Activated T-cell treated with anti-CD3 and anti-CD28 coated beads, Interleukin-2, amount 50 U/mL, for 72 hours (primary cell): ENCODE measurements at regions not wholly inside any gene's neighbourhood (a gene's known extent, or its start where the extent isn't known, plus 50 kb on each side); places are given as distances from the start of the nearest gene placed in this dataset.

ENCODE experiments used
- ATAC-seq, 2 donors: fragments of 150-1000 bp; cut with Tn5 transposase; replicated peaks in 1 of 2; 2 replicates each; pipeline ENCODE4 v1.10.0; 2021; ENCODE audit warnings: moderate library complexity in 2 of 2, mild to moderate bottlenecking in 1 of 2
- DNase-seq, 2 donors: peaks; one replicate each; pipeline ENCODE4 v3.0.0; 2021 to 2022; ENCODE audit warnings: mixed read lengths in 1 of 2
- H3K27ac Mint-ChIP-seq: one replicate; pipeline ENCODE4 v1.8.0; 2022; ENCODE audit warnings: mild to moderate bottlenecking, moderate library complexity, mixed read lengths
- H3K27me3 Mint-ChIP-seq: one replicate; pipeline ENCODE4 v1.8.0; 2022; ENCODE audit warnings: low read depth, mixed read lengths
- H3K36me3 Mint-ChIP-seq, 2 donors: one replicate each; pipeline ENCODE4 v1.8.0; 2022; ENCODE audit warnings: mixed read lengths in 2 of 2, mild to moderate bottlenecking in 1 of 2; ENCODE audit not compliant: insufficient read depth in 2 of 2
- H3K4me1 Mint-ChIP-seq: one replicate; pipeline ENCODE4 v1.8.0; 2022; ENCODE audit warnings: low read depth, mixed read lengths
- H3K4me3 Mint-ChIP-seq, 2 donors: one replicate each; pipeline ENCODE4 v1.8.0; 2022; ENCODE audit warnings: mild to moderate bottlenecking in 2 of 2, mixed read lengths in 2 of 2, moderate library complexity in 2 of 2
- H3K9me3 Mint-ChIP-seq, 2 donors: one replicate each; pipeline ENCODE4 v1.8.0; 2022; ENCODE audit warnings: mixed read lengths in 2 of 2

DNA sequence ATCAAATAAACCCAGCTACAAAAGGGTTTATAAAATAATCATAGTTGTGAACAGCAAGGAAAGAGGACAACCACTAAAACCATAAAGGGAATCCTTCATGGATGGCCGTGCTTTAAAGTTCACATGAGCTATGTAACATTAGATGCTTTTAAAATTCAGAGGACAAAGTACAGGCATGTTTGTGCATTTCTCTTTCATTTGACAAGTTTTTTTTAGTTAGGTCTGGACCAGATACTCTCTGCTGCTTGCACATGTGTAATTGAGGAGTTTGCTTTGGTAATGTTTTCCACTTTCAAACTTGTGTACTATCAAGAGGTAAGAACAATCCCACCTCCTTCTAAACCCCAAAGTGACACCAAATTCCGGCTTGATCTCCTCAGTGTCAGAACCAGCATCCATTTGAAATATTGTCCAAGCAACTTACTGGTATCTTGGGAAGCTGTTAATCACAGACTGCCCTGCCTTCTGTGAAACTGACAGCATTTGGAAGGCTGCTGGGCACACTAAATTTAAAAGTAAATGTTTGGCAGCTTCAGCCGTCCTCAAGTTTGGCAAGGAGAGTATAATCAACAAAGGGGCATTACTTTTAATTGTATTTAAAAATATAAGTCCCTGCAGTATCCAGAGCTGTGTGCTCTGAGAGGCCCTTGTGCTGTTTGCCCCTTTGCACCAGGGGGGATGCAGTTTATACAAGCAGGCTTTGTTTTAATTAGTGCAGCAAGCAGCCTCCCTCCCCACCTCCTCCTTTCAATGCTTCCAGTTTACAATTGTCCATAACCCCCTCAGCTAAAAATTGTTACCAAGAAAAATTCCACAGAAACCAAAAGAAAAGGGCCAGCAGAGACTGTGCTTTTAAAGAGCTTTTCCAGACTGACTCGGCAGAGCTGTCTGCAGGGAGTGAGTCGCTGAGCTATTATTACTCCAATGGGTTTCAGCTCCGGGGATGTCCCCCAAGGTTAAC lies 328.3 kb upstream of the MPDZ start:
- Mint-ChIP-seq H3K27ac (no peak overlapping the region), H3K36me3 (no peaks in the 10 kb centered on the region), H3K4me3 (no peak overlapping the region), H3K9me3 (peaks cover 2 to 3% of the 10 kb centered on the region in 2 donors), H3K27me3 (no peaks in the 10 kb centered on the region), H3K4me1 (no peaks in the 10 kb centered on the region)
- no peak for DNase-seq
- no peak for ATAC-seq

DNA sequence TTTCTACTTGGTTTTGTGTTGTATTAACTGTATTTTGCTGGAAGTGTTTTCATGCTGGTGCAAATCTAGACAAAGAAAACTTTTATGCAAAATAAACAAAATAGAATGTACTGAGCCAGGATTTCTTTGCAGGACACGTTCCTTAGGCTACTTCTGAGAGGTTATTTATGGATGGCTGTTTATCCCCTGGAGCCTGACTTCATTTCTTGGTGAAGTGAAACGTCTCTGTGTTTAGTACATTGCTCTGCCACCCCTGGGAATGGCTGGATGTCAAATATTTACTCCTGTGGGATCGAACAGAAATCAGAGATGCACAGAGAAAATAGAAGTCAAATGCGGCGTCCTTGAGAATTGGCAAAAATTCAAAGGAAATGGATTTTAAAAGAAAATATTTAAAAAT lies 327.1 kb upstream of the MPDZ start:
- no peak overlapping the region for H3K27ac Mint-ChIP-seq
- peaks cover 0 to 3% of the 10 kb centered on the region in 2 donors for H3K36me3 Mint-ChIP-seq
- no peaks in the 10 kb centered on the region for H3K4me1 Mint-ChIP-seq
- DNase-seq (no peak), ATAC-seq (no peak)
- peaks cover 2 to 3% of the 10 kb centered on the region in 2 donors for H3K9me3 Mint-ChIP-seq
- H3K4me3 Mint-ChIP-seq, result no peak overlapping the region
- no peaks in the 10 kb centered on the region for H3K27me3 Mint-ChIP-seq

DNA sequence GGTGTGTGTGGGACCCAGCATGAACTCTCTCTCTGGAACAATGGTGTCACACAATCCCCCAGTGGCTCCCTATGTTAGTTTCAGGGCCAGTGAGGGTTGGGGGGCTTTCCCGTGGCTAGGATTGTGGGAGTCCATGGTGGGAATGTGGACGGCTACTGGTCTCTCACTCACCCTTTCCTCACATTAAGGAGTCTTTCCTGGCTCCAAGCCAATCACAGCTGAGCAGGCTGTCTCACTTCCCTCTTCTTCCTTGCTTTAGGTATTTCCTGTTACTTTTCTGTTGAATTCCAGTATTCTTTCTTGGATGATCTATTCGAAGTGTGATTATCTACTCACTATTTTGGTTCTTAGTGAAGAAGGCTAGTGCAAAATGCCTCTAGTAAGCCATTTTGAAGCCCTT lies 324.4 kb upstream of the MPDZ start:
- ATAC-seq (no peak), DNase-seq (no peak)
- no peak overlapping the region for H3K27ac Mint-ChIP-seq
- no peak overlapping the region for H3K4me3 Mint-ChIP-seq
- H3K4me1 Mint-ChIP-seq, result no peaks in the 10 kb centered on the region
- no peaks in the 10 kb centered on the region for H3K27me3 Mint-ChIP-seq
- H3K9me3 Mint-ChIP-seq, result peaks cover 2 to 3% of the 10 kb centered on the region in 2 donors
- H3K36me3 Mint-ChIP-seq, result peaks cover 0 to 3% of the 10 kb centered on the region in 2 donors

DNA sequence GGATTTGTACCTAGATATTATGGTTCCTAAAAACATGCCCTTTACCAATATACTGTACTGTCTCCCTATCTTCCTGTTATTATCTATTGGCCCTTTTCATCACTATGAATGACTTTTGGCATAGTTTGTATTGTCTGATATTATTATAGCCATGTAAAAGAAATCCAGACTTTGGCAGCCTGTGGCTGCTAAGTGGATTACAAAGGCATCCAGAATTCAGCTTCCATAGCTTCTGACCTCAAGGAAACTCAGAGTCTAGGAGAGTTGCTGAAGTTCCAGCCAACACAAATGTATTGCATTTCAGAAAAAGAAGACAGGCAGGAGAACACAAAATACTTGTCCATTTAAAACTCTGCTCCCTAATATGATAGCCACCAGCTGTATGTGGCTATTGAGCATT lies 319.2 kb upstream of the MPDZ start:
- no peaks in the 10 kb centered on the region for H3K27me3 Mint-ChIP-seq
- no peak overlapping the region for H3K4me3 Mint-ChIP-seq
- ATAC-seq, result no peak
- H3K9me3 Mint-ChIP-seq, result peaks cover 0 to 3% of the 10 kb centered on the region in 2 donors
- H3K4me1 Mint-ChIP-seq, result no peaks in the 10 kb centered on the region
- peaks cover 0 to 5% of the 10 kb centered on the region in 2 donors for H3K36me3 Mint-ChIP-seq
- DNase-seq, result no peak
- no peak overlapping the region for H3K27ac Mint-ChIP-seq

DNA sequence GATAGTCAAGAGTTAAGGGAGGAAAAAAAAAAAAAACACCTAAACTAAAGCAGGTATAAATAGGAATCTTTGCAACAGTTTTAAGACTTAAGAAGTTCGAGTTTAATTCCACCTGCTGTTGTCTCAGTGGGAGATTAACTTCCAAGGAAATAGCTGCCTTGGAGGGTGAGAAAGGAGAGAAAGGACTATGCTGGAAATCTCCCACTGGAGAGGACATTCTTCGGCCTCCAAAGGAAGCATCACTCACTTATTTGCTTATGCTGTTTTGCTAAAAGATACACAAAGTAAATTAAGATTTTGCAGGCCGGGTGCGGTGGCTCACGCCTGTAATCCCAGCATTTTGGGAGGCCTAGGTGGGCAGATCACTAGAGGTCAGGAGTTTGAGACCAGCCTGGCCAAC lies 317.9 kb upstream of the MPDZ start:
- Mint-ChIP-seq H3K36me3 (peaks cover 0 to 5% of the 10 kb centered on the region in 2 donors), H3K27ac (no peak overlapping the region), H3K4me1 (no peaks in the 10 kb centered on the region), H3K4me3 (no peak overlapping the region), H3K27me3 (no peaks in the 10 kb centered on the region), H3K9me3 (no peaks in the 10 kb centered on the region)
- no peak for DNase-seq
- no peak for ATAC-seq

DNA sequence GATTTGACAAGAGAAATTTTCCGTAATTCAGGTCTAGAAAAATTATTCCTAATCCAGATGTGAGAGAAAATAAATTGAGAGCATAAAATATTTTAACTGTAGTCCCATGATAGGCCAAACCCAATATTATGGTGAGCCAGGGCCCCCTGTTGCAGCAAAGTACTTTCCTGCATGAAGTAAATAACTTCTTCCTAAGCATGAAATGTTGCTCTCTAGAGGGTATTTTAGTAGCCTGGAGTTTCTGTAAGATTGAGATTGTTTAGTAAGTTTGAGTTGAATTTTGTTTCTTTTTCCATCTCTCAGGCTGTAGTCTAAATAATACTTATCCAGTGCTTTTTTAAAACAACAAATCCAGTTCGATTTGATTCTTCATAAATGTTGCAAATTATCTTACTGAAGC lies 317.5 kb upstream of the MPDZ start:
- Mint-ChIP-seq H3K27ac (no peak overlapping the region), H3K27me3 (no peaks in the 10 kb centered on the region), H3K4me1 (no peaks in the 10 kb centered on the region), H3K36me3 (peaks cover 0 to 2% of the 10 kb centered on the region in 2 donors), H3K9me3 (no peaks in the 10 kb centered on the region), H3K4me3 (no peak overlapping the region)
- ATAC-seq, result no peak
- no peak for DNase-seq

DNA sequence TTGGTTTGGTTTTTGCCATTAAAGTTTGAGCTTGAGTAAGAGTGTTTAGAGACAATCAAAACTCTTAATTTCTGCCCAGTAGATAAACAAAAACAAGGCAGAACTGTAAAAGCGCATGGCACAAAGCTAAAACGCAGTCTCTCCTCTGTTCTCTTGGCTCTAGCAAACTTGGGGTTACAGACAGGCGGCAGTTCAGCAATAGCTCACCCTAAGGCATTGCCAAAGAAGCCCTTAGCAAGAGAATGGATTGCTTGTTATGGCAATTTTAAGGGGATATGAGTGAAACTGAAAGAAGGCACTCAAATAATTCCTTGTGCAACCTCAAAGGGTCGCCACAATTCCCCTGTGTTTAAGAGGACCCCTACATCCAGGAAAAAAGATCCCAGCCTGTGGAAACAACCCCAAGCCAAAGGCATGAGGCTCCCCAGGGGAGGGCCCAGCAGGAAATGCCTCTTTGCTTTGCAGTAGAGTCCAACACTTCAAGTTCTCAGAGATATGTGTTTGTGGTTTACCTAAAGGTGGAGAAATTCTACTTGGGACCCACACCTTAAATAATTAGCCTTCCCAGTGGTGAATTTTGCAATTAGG lies 317.0 kb upstream of the MPDZ start:
- Mint-ChIP-seq H3K27ac (no peak overlapping the region), H3K36me3 (peaks cover 0 to 2% of the 10 kb centered on the region in 2 donors), H3K4me1 (no peaks in the 10 kb centered on the region), H3K4me3 (no peak overlapping the region), H3K27me3 (no peaks in the 10 kb centered on the region), H3K9me3 (no peaks in the 10 kb centered on the region)
- ATAC-seq (no peak), DNase-seq (no peak)

DNA sequence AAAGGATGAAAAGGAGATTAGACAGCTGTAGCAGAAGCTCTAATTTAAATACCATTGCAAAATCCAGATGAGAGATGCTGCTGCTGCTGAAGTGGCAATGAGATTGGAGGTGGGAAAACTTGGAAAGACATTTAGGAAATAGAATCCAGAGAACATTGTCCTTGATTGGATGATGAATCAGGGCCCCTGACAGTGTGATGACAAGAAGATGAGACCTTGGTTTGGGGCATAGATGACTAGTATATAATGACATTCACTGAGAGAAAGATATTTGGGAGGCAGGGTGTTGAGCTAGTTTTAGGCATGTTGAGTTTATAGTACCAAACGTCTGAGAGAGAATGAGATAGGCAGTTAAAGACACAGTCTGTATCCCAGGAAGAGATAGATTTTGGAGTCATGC lies 311.5 kb upstream of the MPDZ start:
- Mint-ChIP-seq H3K36me3 (peaks cover 0 to 2% of the 10 kb centered on the region in 2 donors), H3K9me3 (peaks cover 3 to 10% of the 10 kb centered on the region in 2 donors), H3K4me1 (no peaks in the 10 kb centered on the region), H3K27me3 (no peaks in the 10 kb centered on the region), H3K4me3 (no peak overlapping the region), H3K27ac (no peak overlapping the region)
- no peak for ATAC-seq
- DNase-seq, result no peak

DNA sequence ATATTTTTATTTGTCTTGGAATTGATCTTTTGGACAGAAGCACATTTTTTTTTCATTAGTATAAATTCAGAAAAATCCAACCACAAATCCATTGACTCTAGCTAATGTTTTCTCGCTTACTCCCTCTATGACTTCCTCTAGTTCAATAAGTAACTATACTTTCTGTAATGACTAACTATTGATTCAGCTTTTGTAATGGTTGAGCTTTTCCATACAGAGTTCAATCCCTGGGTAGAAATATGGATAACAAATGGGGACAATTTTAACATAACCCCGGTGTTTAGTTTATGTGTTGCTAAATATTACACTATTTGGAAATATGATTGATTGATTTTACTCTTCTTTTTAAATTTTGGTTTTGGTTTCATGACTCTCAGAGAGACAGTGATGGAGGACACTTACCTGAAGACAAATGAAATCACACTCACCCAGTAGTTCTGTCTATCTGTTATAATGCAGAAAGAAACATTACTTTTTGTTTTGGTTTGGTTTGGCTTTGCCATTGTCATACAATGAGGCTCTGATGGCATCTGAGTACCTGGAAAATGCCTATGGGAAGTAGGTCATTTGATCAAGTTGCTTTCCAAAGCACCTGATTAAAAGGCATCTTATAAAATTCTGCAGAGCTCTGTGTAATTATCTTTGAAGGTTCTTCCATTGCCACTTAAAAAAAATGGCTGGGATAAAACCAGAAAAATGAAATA lies 309.7 kb upstream of the MPDZ start:
- H3K27ac Mint-ChIP-seq, result no peak overlapping the region
- no peak overlapping the region for H3K4me3 Mint-ChIP-seq
- H3K27me3 Mint-ChIP-seq, result no peaks in the 10 kb centered on the region
- no peaks in the 10 kb centered on the region for H3K4me1 Mint-ChIP-seq
- DNase-seq (no peak), ATAC-seq (no peak)
- peaks cover 0 to 3% of the 10 kb centered on the region in 2 donors for H3K36me3 Mint-ChIP-seq
- peaks cover 7 to 10% of the 10 kb centered on the region in 2 donors for H3K9me3 Mint-ChIP-seq

DNA sequence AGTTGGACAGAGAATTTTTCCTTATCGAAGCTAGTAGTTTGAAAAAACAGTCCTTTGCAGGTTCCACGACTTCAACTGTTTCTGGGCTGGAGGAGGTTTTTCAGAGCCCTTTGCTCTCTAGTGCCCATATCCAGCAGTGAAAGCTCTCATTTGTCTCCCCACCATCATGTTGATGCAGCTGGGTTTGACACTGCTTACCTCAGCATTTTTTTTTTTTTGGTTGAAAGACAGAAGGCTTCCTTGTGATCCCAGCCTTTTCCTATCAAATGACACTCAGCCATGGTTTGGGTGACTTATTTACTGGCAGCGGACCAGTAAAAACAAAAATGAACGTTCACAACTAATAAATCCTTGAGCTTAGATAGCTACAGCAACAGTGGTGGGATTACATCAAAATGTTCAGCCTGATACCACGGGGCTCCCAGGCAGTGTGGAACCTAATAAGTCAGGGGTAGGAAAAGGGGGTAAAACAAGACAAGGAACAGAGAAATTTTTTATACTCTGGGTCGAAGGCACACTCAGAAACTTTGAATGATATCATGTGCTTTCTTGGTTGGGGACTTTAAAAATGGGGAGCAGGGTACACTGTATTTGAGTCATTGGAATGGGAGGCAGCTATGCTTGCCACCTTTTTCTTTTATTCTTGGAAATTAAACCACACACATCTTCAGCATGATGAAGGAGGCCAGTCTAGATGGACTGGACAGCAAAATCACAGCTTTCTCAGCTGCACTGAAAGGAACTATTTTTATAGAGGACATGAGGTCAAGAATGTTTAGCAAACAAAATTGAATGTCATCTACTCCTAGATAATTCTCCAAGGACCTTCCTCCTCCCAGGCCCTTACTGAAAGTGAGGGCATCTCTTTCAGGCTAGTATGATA lies 308.9 kb upstream of the MPDZ start:
- Mint-ChIP-seq H3K27ac (no peak overlapping the region), H3K4me3 (no peak overlapping the region), H3K4me1 (no peaks in the 10 kb centered on the region), H3K36me3 (peaks cover 0 to 3% of the 10 kb centered on the region in 2 donors), H3K9me3 (peaks cover 7 to 11% of the 10 kb centered on the region in 2 donors), H3K27me3 (no peaks in the 10 kb centered on the region)
- DNase-seq, result no peak
- no peak for ATAC-seq

DNA sequence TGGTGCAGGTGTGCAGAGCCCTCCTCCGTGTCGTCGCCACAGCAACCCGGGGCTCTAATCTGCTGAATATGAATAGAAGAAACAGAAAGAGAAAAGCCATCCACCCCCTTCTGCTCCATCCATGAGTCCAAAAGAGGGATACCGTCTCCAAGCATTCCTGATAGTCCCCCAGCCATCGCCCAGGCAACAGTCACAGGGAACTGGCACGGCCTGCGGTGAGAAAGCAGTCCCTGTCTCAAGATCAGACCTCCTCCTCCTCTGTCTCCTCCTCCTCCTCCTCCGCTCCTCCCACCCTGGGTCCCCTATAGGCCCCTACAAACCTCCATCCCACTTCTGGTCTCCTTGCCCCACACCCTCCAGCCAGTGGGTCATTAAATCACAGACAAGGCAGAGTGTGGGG lies 308.1 kb upstream of the MPDZ start:
- ATAC-seq (no peak), DNase-seq (no peak)
- no peak overlapping the region for H3K4me3 Mint-ChIP-seq
- peaks cover 7 to 11% of the 10 kb centered on the region in 2 donors for H3K9me3 Mint-ChIP-seq
- H3K36me3 Mint-ChIP-seq, result peaks cover 0 to 3% of the 10 kb centered on the region in 2 donors
- no peak overlapping the region for H3K27ac Mint-ChIP-seq
- no peaks in the 10 kb centered on the region for H3K27me3 Mint-ChIP-seq
- no peaks in the 10 kb centered on the region for H3K4me1 Mint-ChIP-seq

DNA sequence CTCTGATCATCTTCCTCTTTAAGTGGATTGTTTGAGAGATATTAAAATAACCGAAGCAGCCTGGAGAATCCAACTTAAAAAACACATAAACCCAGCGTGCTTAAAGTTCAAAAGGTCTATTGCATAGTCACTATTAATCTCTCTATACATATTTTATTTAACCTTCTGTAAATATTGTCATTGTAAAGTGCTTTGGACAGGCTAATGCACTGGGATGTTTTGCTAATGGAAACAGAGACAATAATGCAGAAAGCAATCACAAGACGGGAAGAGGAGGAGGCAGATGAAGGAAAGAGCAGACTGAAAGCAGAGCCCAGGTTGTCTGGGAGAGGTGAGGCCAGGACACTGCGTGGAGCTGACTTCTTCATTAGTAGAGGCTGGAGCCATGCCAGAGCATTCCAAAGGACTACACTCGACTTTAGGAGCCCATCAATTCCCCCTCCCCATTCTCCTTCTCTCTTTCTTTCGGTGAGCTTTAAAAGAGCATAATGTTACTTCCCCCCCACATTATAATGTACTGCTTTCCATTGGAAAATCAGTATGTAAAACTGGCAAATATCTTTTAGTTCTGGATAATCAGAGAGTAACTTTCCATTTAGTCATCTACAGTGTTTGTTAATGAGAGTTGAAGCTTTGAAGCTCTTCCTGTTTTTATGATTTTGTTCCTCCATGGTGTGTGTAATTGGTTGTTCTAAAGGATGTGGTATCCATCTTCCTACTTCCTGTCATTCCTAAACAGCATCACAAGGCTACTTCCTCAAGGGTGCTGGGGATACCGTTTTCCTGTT lies 307.3 kb upstream of the MPDZ start:
- DNase-seq (no peak), ATAC-seq (no peak)
- H3K27me3 Mint-ChIP-seq, result no peaks in the 10 kb centered on the region
- no peak overlapping the region for H3K27ac Mint-ChIP-seq
- no peak overlapping the region for H3K4me3 Mint-ChIP-seq
- peaks cover 7 to 11% of the 10 kb centered on the region in 2 donors for H3K9me3 Mint-ChIP-seq
- H3K4me1 Mint-ChIP-seq, result no peaks in the 10 kb centered on the region
- H3K36me3 Mint-ChIP-seq, result peaks cover 0 to 3% of the 10 kb centered on the region in 2 donors
